K562 (cell line): ENCODE measurements at regions not wholly inside any gene's neighbourhood (a gene's known extent, or its start where the extent isn't known, plus 50 kb on each side); places are given as distances from the start of the nearest gene placed in this dataset.

Source experiments
- TF ChIP-seq, protein P1 (sequence below): fragments of 450-650 bp; IDR thresholded peaks from 2 replicates; pipeline ENCODE4 v1.6.1; 2016
- TF ChIP-seq, protein P2 (sequence below), 3 experiments: IDR thresholded peaks in 2 of 3; conservative IDR thresholded peaks in 1 of 3; 2 replicates each; pipeline ENCODE4 v1.5.1; 2011 to 2012; ENCODE audit warnings: low read length in 3 of 3, mild to moderate bottlenecking in 3 of 3, control low read depth in 2 of 3, improper control_type of control experiment in 1 of 3, inconsistent platforms in 1 of 3, low read depth in 1 of 3, mixed read lengths in 1 of 3, moderate library complexity in 1 of 3; ENCODE audit not compliant: insufficient read depth in 2 of 3
- TF ChIP-seq, protein P3 (sequence below): fragments of 450-650 bp; IDR thresholded peaks from 2 replicates; pipeline ENCODE4 v1.6.1; 2018; ENCODE audit not compliant: partially characterized antibody
- TF ChIP-seq, protein P4 (sequence below): fragments of 450-650 bp; conservative IDR thresholded peaks from 2 replicates; pipeline ENCODE4 v1.6.1; 2016; ENCODE audit warnings: missing genetic modification characterization, low read depth, mild to moderate bottlenecking, missing compliant biosample characterization, moderate library complexity

DNA sequence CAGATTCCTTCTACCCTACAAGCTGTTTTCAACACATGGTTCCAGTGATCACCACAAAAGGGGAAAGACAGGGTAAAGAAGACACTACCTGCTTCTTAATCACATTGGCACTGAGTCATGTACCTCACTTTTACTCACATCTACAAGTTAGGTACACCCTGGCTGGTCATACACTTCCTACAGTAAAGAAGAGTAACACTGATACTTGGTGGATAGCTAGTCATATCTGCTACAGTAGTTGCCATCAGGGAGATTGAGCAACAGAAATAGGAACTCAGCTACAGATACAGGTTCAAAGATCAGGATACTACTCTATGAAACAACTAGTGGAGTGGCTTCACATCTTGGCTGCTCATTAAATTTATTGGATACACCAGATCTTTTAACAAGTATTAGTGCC lies 105.4 kb upstream of the DIAPH2 start:
- TF ChIP-seq, protein P1, sequence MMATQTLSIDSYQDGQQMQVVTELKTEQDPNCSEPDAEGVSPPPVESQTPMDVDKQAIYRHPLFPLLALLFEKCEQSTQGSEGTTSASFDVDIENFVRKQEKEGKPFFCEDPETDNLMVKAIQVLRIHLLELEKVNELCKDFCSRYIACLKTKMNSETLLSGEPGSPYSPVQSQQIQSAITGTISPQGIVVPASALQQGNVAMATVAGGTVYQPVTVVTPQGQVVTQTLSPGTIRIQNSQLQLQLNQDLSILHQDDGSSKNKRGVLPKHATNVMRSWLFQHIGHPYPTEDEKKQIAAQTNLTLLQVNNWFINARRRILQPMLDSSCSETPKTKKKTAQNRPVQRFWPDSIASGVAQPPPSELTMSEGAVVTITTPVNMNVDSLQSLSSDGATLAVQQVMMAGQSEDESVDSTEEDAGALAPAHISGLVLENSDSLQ = no peak
- TF ChIP-seq, protein P2, sequence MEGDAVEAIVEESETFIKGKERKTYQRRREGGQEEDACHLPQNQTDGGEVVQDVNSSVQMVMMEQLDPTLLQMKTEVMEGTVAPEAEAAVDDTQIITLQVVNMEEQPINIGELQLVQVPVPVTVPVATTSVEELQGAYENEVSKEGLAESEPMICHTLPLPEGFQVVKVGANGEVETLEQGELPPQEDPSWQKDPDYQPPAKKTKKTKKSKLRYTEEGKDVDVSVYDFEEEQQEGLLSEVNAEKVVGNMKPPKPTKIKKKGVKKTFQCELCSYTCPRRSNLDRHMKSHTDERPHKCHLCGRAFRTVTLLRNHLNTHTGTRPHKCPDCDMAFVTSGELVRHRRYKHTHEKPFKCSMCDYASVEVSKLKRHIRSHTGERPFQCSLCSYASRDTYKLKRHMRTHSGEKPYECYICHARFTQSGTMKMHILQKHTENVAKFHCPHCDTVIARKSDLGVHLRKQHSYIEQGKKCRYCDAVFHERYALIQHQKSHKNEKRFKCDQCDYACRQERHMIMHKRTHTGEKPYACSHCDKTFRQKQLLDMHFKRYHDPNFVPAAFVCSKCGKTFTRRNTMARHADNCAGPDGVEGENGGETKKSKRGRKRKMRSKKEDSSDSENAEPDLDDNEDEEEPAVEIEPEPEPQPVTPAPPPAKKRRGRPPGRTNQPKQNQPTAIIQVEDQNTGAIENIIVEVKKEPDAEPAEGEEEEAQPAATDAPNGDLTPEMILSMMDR (IDR thresholded peaks at IDR 0.05 in 2 of 3, conservative IDR thresholded peaks at IDR 0.05 in 1 of 3; ENCODE audit: insufficient read depth in 2 of 3, low read depth in 1 of 3, low read length in 3 of 3) = no peak
- TF ChIP-seq, protein P3, sequence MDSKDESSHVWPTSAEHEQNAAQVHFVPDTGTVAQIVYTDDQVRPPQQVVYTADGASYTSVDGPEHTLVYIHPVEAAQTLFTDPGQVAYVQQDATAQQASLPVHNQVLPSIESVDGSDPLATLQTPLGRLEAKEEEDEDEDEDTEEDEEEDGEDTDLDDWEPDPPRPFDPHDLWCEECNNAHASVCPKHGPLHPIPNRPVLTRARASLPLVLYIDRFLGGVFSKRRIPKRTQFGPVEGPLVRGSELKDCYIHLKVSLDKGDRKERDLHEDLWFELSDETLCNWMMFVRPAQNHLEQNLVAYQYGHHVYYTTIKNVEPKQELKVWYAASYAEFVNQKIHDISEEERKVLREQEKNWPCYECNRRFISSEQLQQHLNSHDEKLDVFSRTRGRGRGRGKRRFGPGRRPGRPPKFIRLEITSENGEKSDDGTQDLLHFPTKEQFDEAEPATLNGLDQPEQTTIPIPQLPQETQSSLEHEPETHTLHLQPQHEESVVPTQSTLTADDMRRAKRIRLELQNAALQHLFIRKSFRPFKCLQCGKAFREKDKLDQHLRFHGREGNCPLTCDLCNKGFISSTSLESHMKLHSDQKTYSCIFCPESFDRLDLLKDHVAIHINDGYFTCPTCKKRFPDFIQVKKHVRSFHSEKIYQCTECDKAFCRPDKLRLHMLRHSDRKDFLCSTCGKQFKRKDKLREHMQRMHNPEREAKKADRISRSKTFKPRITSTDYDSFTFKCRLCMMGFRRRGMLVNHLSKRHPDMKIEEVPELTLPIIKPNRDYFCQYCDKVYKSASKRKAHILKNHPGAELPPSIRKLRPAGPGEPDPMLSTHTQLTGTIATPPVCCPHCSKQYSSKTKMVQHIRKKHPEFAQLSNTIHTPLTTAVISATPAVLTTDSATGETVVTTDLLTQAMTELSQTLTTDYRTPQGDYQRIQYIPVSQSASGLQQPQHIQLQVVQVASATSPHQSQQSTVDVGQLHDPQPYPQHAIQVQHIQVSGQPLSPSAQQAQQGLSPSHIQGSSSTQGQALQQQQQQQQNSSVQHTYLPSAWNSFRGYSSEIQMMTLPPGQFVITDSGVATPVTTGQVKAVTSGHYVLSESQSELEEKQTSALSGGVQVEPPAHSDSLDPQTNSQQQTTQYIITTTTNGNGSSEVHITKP = no peak
- TF ChIP-seq, protein P4, sequence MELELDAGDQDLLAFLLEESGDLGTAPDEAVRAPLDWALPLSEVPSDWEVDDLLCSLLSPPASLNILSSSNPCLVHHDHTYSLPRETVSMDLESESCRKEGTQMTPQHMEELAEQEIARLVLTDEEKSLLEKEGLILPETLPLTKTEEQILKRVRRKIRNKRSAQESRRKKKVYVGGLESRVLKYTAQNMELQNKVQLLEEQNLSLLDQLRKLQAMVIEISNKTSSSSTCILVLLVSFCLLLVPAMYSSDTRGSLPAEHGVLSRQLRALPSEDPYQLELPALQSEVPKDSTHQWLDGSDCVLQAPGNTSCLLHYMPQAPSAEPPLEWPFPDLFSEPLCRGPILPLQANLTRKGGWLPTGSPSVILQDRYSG (tag) = no peak
